NOMO-1 (cell line): ENCODE measurements at regions not wholly inside any gene's neighbourhood (a gene's known extent, or its start where the extent isn't known, plus 50 kb on each side); places are given as distances from the start of the nearest gene placed in this dataset.

Source experiments
- DNase-seq, 2 experiments: peaks; one replicate each; lab custom pipeline; 2025; ENCODE audit not compliant: unreplicated experiment in 2 of 2; lab: John Stamatoyannopoulos, UW

DNA sequence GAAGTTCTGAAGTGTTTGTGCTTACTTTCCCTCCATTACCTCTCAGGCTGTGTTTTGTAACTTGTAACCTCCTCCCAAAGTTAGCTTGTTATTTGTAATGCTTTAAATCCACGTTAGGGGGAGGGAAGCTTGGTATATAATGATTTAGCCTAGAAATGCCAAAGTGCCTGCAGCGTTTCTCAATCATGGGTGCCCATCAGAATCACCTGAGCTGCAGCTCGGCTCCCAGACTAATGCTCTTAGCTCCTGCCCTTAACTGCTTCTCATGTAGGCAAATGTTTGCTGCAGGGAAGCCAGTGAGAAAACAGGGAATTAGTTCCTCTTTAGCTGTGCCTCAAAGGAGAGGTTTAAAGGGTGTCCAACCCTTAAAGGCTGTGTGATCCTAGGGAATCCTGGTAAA lies 219.2 kb upstream of the NAALADL2 start:
- no peak for DNase-seq

DNA sequence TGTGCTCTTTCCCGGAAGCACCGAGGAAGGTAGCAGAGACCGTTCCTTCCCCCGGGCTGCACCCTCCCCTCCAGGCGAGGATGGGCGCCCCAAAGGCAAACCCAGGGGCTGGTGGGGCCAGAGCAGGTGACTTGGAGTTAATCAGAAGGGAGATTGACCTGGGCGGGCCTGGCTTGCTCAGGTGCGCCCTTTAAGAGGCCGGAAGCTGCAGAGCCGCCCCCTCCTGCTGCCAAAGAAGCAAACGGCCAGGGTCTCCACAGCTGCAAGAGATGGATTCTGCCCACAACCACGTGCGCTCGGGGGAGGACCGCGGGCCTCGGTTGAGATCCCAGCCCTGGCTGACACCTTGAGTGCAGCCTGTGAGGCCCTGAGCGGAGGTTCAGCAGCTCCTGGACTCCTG lies 218.2 kb upstream of the NAALADL2 start:
- no peak for DNase-seq

DNA sequence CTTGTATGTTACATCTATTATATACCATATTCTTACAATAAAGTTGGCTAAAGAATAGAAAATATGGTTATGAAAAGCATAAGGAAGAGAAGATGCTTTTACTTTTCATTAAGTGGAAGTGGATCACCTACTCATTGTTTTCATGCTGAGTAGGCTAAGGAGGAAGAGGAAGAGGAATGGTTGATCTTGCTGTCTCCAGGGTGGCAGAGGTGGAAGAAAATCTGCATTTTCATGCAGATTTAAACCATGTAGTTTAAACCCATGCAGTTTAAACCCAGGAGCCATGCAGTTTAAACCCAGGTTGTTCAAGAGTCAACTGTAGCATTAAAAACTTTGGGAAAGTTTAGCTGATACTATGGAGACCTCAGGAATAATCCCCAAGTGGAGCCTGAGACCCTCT lies 214.8 kb upstream of the NAALADL2 start:
- no peak for DNase-seq

DNA sequence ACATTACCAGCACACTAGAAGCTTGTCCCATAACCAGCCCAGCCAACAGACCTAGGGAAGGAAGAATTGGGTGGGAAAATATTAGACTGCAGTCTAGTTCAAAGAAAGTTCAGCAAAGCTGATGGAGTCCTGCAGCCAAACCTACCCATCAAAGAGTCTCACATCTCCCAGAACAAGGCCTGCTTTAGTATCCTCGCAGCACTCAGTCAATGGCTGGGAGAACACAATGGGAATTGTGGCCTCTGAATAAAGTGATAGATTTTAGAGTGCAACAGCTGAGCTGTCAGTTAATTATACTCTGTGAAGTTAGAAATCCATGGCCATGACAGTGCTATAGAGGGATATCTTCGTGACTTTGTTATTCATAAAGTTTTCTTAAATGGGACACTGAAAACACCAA lies 207.2 kb upstream of the NAALADL2 start:
- no peak for DNase-seq

DNA sequence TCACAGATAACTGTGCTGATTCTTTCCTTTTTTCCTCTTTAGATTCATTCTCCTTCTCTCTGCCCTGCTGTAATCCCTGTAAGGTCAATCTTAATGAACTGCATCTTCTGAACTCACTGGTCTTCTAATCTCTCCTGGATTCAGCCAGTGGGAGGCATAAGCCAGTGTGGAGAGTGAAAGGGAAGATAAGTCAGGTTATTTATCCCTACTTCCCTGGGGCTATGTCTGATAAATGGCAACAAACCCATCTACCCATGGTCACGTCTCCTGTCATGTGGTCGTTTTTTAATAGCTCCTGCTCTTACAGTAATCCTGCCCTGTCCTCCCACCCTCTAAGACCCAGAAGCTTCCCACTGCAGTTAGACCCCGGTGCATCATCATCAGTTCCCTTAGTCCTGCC lies 199.6 kb upstream of the NAALADL2 start:
- no peak for DNase-seq

DNA sequence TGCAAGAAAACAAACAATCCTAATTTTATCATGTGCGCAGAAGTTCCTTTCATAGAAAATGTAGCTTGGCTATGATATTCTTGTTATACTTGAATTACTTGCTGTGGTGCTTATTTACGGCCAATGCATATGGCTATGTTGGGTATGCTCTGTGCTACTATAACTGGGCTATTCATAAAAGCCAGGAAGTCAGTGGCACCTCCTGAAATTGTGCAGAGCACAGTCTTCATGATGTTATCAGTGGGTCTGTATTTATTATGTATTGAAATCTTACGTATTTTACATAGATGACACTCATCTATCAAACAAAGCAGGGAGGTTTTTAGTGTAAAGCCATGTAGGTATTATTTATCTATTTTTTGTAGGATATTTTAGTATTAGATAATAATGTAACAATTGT lies 196.5 kb upstream of the NAALADL2 start:
- no peak for DNase-seq

DNA sequence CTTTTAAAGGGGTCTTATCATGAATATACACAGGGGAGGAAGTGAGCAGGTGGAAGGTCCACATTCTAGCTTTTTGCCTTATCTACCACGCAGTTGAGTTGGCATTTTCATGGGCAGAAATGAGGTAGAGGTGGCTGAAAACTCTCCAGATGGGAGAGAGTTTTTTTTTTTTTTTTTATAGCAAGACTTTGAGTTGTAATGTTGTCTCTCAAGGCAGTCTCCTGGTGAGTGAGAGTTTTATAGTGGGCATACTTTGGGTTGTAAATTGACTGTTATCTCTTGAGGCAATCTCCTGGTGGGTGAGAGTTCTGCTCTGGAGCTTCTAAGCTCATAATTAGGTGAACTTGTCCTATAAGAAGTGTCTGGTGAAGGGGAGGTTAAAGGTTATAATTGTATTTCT lies 191.7 kb upstream of the NAALADL2 start:
- no peak for DNase-seq

DNA sequence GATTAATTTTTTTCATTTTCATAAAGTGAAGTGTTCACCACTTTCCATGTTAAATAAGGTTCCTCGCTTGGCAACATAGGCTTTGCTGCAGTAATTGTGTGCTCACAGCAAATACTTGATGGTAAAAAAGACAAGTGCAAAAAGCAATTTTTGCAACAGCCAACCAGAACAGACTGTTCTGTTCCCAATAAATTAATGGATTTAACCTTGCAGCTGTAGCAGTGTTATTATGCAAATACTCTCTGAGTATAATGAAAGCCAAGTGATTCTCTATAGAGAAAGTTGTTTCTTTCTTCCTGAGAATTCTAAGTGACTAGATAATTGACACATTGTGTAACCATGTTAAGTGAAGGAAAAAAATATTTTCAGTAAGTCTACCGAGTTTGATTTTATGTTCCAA lies 183.7 kb upstream of the NAALADL2 start:
- DNase-seq = no peak

DNA sequence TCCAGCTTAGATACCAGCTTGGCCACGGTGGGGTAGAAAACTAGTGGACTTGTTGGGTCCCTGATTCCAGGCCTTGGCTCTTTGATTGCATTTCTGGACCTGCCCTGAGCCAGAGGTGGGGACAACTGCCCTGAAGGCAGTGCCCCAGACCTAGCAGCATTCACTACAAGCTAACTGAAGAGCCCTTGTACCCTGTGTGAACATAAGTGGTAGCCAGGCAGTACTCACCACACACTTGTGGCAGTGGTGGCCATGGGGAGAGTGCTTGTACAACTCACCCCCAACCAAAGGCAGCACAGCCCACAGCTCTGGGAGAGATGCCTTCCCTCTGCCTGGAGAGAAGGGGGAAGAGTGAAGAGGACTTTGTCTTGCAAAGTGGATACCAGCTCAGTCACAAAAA lies 177.3 kb upstream of the NAALADL2 start:
- no peak for DNase-seq

DNA sequence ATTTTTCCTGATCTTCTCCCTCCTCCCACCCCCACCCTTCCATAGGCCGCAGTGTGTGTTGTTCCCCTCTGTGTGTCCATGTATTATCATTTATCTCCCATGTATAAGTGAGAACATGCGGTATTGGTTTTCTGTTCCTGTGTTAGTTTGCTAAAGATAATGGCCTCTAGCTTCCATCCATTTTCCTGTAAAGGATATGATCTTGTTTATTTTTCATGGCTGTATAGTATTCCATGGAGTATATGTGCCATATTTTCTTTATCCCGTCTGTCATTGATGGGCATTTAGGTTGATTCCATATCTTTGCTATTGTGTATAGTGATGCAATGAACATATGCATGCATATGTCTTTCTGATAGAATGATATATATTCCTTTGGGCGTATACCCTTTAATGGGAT lies 173.3 kb upstream of the NAALADL2 start:
- no peak for DNase-seq

DNA sequence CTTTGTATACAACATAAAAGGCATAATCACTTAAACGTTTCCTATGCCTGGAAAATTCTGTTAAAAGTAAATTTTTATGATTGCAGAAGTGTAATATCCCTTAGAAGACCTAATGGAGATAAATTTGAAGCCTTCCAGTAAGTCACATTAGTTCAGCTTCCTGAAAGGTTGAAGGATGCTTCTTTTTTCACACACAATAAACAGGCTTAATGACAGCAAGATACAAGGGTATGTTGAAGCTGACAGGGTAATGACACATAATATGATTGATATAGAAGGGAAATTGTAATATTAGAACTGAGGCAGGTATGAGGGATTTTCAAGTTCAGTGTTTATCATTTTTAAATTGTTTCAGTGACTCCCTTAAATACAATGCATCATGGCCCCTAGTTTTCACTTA lies 161.8 kb upstream of the NAALADL2 start:
- no peak for DNase-seq

DNA sequence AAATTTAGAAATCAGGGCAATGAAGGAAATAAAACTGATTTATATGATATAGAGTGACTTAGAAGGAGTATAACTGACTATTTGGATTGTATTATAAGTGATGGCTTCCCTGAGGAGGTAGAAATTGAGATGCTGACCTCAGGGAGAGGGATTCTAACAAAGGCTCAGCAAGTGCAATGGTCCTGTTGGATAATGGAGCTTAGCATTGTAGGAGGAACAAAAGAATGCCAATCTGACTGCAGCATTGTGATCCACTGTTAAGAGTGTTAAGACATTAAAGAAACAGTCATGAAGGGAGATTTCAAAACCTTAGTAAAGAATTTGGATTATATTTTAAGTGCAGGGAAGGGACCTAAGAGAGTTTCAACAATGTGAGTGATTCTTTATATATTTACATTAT lies 158.4 kb upstream of the NAALADL2 start:
- DNase-seq = no peak

DNA sequence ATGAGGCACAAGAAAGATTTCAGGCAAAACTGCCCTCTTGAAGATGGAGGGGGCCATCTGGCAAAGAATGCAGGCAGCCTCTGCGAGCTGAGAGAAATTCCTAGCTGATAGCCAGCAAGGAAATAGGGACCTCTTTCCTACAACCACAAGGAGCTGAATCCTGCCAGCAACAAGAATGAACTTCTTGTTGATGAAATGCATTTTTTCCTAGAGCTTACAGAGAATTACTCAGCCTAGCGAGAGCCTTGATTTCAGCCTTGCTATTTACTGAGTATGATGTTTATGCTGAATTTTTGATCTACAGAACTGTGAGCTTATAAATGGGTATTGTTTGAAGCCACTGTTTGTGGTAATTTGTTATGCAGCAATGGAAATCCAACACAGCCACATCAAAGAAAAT lies 148.5 kb upstream of the NAALADL2 start:
- DNase-seq = no peak

DNA sequence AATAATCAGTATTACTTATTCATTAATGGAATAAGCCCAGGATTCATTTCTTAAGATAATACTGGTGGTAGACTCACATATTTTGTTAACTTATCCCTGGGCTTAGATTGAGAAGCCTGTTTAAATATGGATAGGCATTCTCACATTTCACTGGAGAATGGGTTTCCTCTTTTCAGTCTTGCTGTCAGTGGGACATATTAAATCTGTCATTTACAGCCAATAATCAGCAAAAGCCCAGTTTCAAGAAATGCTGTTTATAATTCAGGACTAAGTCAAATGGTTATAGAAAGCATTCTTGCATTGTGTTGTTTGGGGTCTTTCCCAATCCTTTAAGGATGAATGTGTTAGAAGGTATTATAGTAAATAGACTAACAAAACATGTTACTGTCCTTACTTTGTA lies 143.7 kb upstream of the NAALADL2 start:
- no peak for DNase-seq

DNA sequence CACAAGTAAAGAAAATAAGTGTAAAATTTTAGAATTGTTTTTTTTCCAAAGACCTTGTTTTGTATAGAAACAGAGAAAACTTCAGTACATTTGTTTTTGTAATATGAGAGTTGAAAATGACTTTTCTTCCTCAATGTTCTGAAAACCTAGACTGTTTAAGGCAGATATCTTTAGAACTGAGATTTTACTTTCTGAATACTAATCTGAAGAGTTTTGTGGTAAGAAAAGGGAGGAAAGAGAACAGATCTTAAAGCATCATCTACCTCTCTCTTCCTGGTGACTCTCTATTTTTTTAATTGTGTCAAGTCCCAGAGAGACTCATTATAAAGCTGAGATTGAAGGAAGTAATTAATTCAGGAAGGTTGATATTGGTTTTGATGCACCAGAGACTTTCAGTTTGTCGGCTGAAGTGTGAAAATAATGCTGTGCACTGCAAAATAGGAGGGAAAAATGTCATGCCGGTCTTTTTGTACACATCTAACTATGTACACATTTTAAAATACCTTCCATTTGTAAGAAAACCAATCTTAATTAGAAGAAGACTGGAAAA lies 142.1 kb upstream of the NAALADL2 start:
- no peak for DNase-seq

DNA sequence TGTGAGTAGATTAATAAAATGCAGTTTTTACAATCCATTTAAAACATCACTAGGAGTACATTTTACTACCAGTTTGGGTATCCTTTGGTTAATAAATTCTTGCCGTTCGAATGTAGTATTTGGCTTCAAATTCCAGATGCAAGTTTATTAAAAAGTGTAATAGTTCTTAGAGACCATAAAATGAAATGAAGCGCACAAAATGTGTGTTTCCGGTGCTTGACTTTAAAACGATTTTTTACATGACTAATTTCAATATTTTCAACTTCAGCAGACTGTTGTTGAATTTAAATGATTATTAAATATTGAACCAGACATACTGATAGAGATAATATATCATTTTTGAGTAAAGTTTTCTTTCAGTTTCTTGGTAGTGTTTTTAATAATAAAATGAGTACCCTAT lies 138.4 kb upstream of the NAALADL2 start:
- no peak for DNase-seq

DNA sequence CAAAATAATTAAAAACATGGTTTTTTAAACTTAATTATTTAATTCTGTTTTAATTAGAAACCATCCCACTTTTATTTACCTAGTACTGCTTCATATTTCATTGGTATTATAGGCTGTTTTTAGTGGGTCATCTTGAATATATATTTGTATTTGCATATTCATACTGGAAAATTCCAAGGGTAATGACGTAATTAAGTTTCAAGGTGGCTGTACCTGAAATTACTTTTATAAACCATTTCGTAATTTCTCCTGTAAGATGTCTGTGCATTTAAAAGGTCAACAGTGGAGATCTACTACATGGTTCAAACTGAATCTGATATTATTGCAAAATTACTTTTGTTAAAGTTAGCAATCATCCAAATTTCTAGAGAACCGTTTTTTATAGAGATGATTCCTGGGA lies 133.8 kb upstream of the NAALADL2 start:
- no peak for DNase-seq

DNA sequence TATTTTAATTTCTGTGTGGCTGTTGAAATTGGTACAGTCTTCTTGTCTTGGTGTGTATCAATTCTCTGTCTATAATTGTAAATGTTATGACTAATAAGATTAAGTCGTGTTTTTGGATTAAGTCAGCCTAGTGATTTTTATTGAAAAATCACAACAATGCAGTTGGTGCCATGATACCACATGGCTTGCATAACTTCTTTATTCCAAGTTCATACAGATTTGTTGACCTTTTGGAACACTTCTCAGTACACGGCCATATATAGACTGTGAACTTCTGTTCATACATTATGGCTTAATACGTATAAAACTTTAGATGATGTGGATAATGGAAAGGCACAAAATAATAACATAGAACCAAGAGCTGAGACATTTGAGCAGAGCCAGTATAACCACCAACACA lies 121.2 kb upstream of the NAALADL2 start:
- DNase-seq = no peak

DNA sequence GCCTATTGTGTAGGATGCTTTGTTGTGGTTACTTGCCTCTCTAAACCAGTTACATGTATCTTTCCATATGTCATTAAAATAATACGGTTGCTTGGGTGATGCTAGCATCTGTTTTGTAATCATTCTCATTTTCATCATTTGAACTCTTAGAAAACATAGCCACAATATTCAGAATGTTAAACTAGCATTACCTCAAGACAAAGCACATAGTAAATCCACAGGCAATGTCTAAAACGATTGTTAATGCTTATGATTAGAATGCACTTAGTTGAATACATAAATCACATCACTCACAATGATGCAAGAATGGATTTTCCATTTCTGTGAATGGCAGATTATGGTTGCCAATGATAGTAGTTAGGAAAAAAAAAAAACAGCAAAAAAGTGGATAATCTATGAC lies 110.0 kb upstream of the NAALADL2 start:
- no peak for DNase-seq

DNA sequence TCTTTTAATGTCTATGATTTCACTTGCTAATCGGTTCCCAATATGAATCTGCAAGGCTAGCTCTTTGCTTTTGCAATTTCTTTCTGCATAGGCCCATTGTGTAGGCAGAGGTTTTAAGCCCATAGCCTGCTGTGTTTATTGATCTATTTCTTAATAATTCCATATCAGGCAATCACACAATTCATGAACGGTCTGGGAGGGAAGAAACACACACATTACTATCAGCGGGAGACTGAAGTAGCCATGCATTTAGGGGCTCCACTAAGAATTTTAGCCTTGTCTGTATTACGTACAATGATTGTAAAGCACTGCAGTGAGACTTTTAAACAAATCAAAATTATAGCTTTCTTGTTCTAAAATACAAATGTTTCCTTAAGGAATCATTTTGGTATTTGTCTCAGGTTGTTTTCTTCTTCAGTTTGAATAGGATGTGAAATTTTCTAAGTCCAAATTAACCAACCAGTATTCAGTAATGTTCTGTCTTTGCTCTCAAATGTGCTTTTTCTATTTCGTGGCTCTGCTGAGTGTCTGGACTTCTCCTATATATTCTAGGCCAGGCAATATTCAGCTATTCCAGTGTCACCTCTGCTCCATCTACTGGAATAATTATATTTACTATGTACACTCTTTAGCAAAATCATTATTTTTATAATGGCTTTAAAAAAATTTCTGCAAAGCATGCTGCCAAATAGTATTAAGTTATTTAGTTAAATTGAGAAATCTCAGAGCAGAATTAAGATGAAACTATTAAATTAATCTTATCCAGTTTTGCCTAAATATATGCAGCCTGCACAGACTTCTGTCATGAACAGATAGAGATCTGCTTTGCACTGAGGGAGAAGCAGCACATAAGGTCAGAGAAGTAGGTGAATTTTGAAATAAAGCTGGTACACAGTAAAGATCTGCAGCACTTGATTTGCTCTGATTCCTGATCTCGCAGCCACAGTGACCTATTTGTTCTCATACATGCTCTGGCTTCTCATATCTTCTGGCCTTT lies 103.0 kb upstream of the NAALADL2 start:
- DNase-seq = no peak

DNA sequence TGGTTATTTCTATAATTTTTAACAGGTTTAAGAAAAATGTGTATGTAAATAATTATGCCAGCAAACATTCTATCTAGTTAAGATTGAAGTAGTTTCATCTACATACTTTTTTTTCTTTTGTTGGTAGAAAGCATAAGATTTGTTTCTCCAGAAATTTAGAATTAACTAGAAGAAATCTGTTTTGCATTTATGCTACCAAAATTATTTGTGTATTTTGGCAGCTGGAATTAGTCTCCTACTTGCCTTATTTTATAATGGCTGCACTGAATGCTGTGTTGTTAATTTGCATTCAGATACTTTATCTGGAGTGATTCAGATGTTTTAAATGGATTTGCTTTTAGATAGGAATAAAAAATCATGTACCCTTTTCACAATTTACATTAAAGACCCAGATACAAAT lies 100.2 kb upstream of the NAALADL2 start:
- no peak for DNase-seq

DNA sequence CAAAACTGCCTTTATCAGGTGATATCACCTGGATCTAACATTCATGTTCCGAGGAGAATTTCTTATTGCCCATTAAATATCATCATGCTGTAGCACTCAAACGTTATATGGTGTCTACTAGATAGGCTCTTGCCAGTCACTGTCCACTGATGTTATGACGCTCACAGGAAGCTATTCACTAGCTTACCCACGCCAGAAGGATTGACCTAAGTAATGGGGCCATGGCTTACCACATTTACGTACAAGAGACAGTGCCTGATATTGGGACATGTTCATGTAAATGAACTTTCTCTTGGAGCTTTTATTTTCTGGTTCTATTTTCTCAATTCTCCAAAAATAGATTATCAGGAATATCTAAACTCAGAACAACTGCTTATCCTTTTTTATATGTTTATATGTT lies 91.7 kb upstream of the NAALADL2 start:
- no peak for DNase-seq
